Lower leg skin (tissue), 3 donors: ENCODE measurements at regions not wholly inside any gene's neighbourhood (a gene's known extent, or its start where the extent isn't known, plus 50 kb on each side); places are given as distances from the start of the nearest gene placed in this dataset.

Source experiments
- CTCF ChIP-seq, 3 donors: fragments of 450-650 bp; IDR thresholded peaks; one replicate each; pipeline ENCODE4 v1.5.1; 2016; ENCODE audit warnings: antibody characterized with exemption in 3 of 3, mild to moderate bottlenecking in 3 of 3, moderate library complexity in 2 of 3
- POLR2A ChIP-seq, 2 donors: fragments of 450-650 bp; IDR thresholded peaks; one replicate each; pipeline ENCODE4 v1.6.1; 2016 to 2017; ENCODE audit warnings: antibody characterized with exemption in 2 of 2, mild to moderate bottlenecking in 1 of 2, moderate library complexity in 1 of 2

GRCh38 chr14:28709571-28710305, 56.8 kb upstream of the FOXG1 start:
- TF ChIP-seq CTCF (IDR thresholded peaks at IDR 0.05) = no peak
- TF ChIP-seq POLR2A (IDR thresholded peaks at IDR 0.05) = no peak
